HEK293 (cell line): ENCODE measurements at regions not wholly inside any gene's neighbourhood (a gene's known extent, or its start where the extent isn't known, plus 50 kb on each side); places are given as distances from the start of the nearest gene placed in this dataset.

Experiments
- CTCF ChIA-PET: fragments of 350-600 bp; formaldehyde crosslinking; extraction: SDS; loops from one replicate; lab custom pipeline; 2021; ENCODE audit warnings: antibody characterized with exemption; lab: Yijun Ruan, JAX
- POLR2A ChIA-PET: fragments of 300-600 bp; formaldehyde crosslinking; extraction: SDS; loops from one replicate; lab custom pipeline; 2020; ENCODE audit warnings: antibody characterized with exemption, inconsistent platforms; lab: Yijun Ruan, JAX
- H3K27ac ChIP-seq: fragments of 200-500 bp; sonication (Bioruptor generic); 2 replicates; pipeline ENCODE4 v1.5.1; 2014; ENCODE audit warnings: low read depth, low read length, control low read depth, inconsistent platforms; ENCODE audit errors: extremely low read depth
- H3K36me3 ChIP-seq, 2 experiments: fragments of 200-500 bp in 1 of 2; sonication (Bioruptor generic) in 1 of 2; 1 replicate in 1 of 2; 2 replicates in 1 of 2; pipeline ENCODE4 v1.5.1; 2014 to 2017; ENCODE audit warnings: inconsistent platforms in 2 of 2, low read length in 2 of 2; ENCODE audit not compliant: control insufficient read depth in 2 of 2, insufficient read depth in 1 of 2
- H3K4me1 ChIP-seq: fragments of 200-500 bp; sonication (Bioruptor generic); 2 replicates; pipeline ENCODE4 v1.5.1; 2014; ENCODE audit warnings: mild to moderate bottlenecking, low read length, inconsistent platforms; ENCODE audit not compliant: control insufficient read depth, insufficient read depth
- H3K4me3 ChIP-seq: 2 replicates; pipeline ENCODE4 v1.5.1; 2011; ENCODE audit warnings: low read depth, mild to moderate bottlenecking, control low read depth, low read length, moderate library complexity
- H3K9me3 ChIP-seq: fragments of 200-500 bp; sonication (Bioruptor generic); 2 replicates; pipeline ENCODE4 v1.5.1; 2014; ENCODE audit warnings: low read depth, low read length, inconsistent platforms; ENCODE audit not compliant: control insufficient read depth, insufficient read depth
- KLF17 ChIP-seq: fragments of 450-650 bp; formaldehyde crosslinking; IDR thresholded peaks from 2 replicates; pipeline ENCODE4 v1.5.1; 2016; ENCODE audit warnings: missing biosample characterization, missing genetic modification characterization
- OSR2 ChIP-seq: fragments of 450-650 bp; formaldehyde crosslinking; IDR thresholded peaks from 2 replicates; pipeline ENCODE4 v1.5.1; 2016; ENCODE audit warnings: missing biosample characterization, missing genetic modification characterization
- PBX3 ChIP-seq: sonication (generic); formaldehyde crosslinking; IDR thresholded peaks from 2 replicates; pipeline ENCODE4 v1.8.1; 2022; ENCODE audit warnings: mild to moderate bottlenecking, moderate library complexity, missing genetic modification reagents
- PRDM2 ChIP-seq: fragments of 450-650 bp; formaldehyde crosslinking; IDR thresholded peaks from 2 replicates; pipeline ENCODE4 v1.5.1; 2016; ENCODE audit warnings: missing biosample characterization, missing genetic modification characterization, borderline replicate concordance
- SCRT2 ChIP-seq: fragments of 450-650 bp; formaldehyde crosslinking; IDR thresholded peaks from 2 replicates; pipeline ENCODE4 v1.5.1; 2016; ENCODE audit warnings: missing biosample characterization, missing genetic modification characterization
- SETDB1 ChIP-seq: IDR thresholded peaks from one replicate; pipeline ENCODE4 v1.6.1; 2017; ENCODE audit warnings: mild to moderate bottlenecking, low read length, moderate library complexity, mixed read lengths; ENCODE audit not compliant: insufficient read length
- TSHZ1 ChIP-seq: fragments of 450-650 bp; formaldehyde crosslinking; IDR thresholded peaks from 2 replicates; pipeline ENCODE4 v1.5.1; 2016; ENCODE audit warnings: missing biosample characterization, missing genetic modification characterization, borderline replicate concordance
- ZFHX2 ChIP-seq: fragments of 450-650 bp; formaldehyde crosslinking; conservative IDR thresholded peaks from 2 replicates; pipeline ENCODE4 v1.5.1; 2016; ENCODE audit warnings: missing biosample characterization, missing genetic modification characterization
- ZIC2 ChIP-seq: fragments of 450-650 bp; formaldehyde crosslinking; IDR thresholded peaks from 2 replicates; pipeline ENCODE4 v1.5.1; 2016; ENCODE audit warnings: missing biosample characterization, missing genetic modification characterization
- ZNF133 ChIP-seq: fragments of 450-650 bp; formaldehyde crosslinking; IDR thresholded peaks from 2 replicates; pipeline ENCODE4 v1.5.1; 2016; ENCODE audit warnings: missing biosample characterization, missing genetic modification characterization
- ZNF157 ChIP-seq: fragments of 450-650 bp; formaldehyde crosslinking; IDR thresholded peaks from 2 replicates; pipeline ENCODE4 v1.5.1; 2016; ENCODE audit warnings: missing biosample characterization, missing genetic modification characterization
- ZNF266 ChIP-seq: fragments of 450-650 bp; formaldehyde crosslinking; IDR thresholded peaks from 2 replicates; pipeline ENCODE4 v1.5.1; 2016; ENCODE audit warnings: missing biosample characterization, missing genetic modification characterization, low read depth
- ZNF292 ChIP-seq: fragments of 450-650 bp; formaldehyde crosslinking; IDR thresholded peaks from 2 replicates; pipeline ENCODE4 v1.5.1; 2016; ENCODE audit warnings: low read depth, missing biosample characterization, missing genetic modification characterization, borderline replicate concordance
- ZNF341 ChIP-seq: fragments of 450-650 bp; formaldehyde crosslinking; IDR thresholded peaks from 2 replicates; pipeline ENCODE4; 2016; ENCODE audit warnings: low read depth, missing biosample characterization, missing genetic modification characterization
- ZNF394 ChIP-seq: fragments of 450-650 bp; formaldehyde crosslinking; IDR thresholded peaks from 2 replicates; pipeline ENCODE4 v1.5.1; 2016; ENCODE audit warnings: missing biosample characterization, missing genetic modification characterization, mild to moderate bottlenecking, moderate library complexity, borderline replicate concordance
- ZNF423 ChIP-seq: fragments of 450-650 bp; formaldehyde crosslinking; IDR thresholded peaks from 2 replicates; pipeline ENCODE4 v1.5.1; 2016; ENCODE audit warnings: missing biosample characterization, missing genetic modification characterization
- ZNF677 ChIP-seq: fragments of 450-650 bp; IDR thresholded peaks from 2 replicates; pipeline ENCODE4 v1.5.0; 2018; ENCODE audit warnings: missing biosample characterization, mild to moderate bottlenecking, missing genetic modification characterization, moderate library complexity
- ZNF692 ChIP-seq: fragments of 450-650 bp; formaldehyde crosslinking; IDR thresholded peaks from 2 replicates; pipeline ENCODE4 v1.5.1; 2016; ENCODE audit warnings: missing biosample characterization, missing genetic modification characterization

GRCh38 chr2:224260372-224261020, 141.4 kb downstream of the FAM124B start:
- Histone ChIP-seq H3K4me3 (no peak overlapping the region), H3K9me3 (no peaks in the 10 kb centered on the region), H3K4me1 (peaks cover 7% of the 10 kb centered on the region; the same call in 1 of the 2 replicates), H3K27ac (no peak overlapping the region), H3K36me3 (no peaks in the 10 kb centered on the region)
- ChIA-PET CTCF (no interaction called here), POLR2A (no interaction called here)
- TF ChIP-seq ZNF692 (0 out of 2 replicates have a peak, but pooled peaks have one; percentile 23), ZNF133 (tag by site-specific recombination) (no peak)

GRCh38 chr2:224259831-224260230, 142.1 kb downstream of the FAM124B start:
- TF ChIP-seq ZNF394 (no peak), OSR2 (no peak)
- no peaks in the 10 kb centered on the region for H3K36me3 ChIP-seq
- POLR2A ChIA-PET, result no interaction called here
- no peak overlapping the region for H3K4me3 ChIP-seq
- H3K27ac ChIP-seq, result no peak overlapping the region
- H3K4me1 ChIP-seq, result peaks cover 7% of the 10 kb centered on the region; the same call in 1 of the 2 replicates
- no peaks in the 10 kb centered on the region for H3K9me3 ChIP-seq
- CTCF ChIA-PET, result no interaction called here

- Histone ChIP-seq H3K36me3 (no peaks in the 10 kb centered on the region), H3K27ac (no peak overlapping the region), H3K4me3 (no peak overlapping the region), H3K4me1 (no peaks in the 10 kb centered on the region), H3K9me3 (no peaks in the 10 kb centered on the region)
- ChIA-PET CTCF (no interaction called here), POLR2A (no interaction called here)
- TF ChIP-seq ZNF266 (tag by site-specific recombination) (no peak), ZFHX2 (tag by site-specific recombination) (no peak), PRDM2 (tag by site-specific recombination) (no peak), ZNF157 (tag by site-specific recombination) (no peak), SCRT2 (no peak), SETDB1 (no peak), ZNF292 (tag by site-specific recombination) (no peak), TSHZ1 (tag by site-specific recombination) (no peak), ZIC2 (tag by site-specific recombination) (no peak), PBX3 (CRISPR knock-in tag) (no peak), ZNF677 (no peak), ZNF423 (tag by site-specific recombination) (no peak), KLF17 (tag by site-specific recombination) (no peak), ZNF341 (tag by site-specific recombination) (no peak)
Measured at GRCh38 chr2:224258059-224258458, 143.8 kb downstream of the FAM124B start.
